Loucy (cell line): ENCODE measurements at regions not wholly inside any gene's neighbourhood (a gene's known extent, or its start where the extent isn't known, plus 50 kb on each side); places are given as distances from the start of the nearest gene placed in this dataset.

ENCODE experiments used
- EZH2phosphoT487 ChIP-seq: fragments of 200-600 bp; IDR thresholded peaks from 2 replicates; pipeline ENCODE4 v1.6.1; 2018; ENCODE audit warnings: antibody characterized with exemption, mild to moderate bottlenecking, moderate library complexity, borderline replicate concordance
- TF ChIP-seq, protein P1 (sequence below): fragments of 200-600 bp; sonication (generic); conservative IDR thresholded peaks from 2 replicates; pipeline ENCODE4 v1.5.1; 2014; ENCODE audit warnings: mild to moderate bottlenecking, antibody characterized with exemption, low read length

- TF ChIP-seq, protein P1, sequence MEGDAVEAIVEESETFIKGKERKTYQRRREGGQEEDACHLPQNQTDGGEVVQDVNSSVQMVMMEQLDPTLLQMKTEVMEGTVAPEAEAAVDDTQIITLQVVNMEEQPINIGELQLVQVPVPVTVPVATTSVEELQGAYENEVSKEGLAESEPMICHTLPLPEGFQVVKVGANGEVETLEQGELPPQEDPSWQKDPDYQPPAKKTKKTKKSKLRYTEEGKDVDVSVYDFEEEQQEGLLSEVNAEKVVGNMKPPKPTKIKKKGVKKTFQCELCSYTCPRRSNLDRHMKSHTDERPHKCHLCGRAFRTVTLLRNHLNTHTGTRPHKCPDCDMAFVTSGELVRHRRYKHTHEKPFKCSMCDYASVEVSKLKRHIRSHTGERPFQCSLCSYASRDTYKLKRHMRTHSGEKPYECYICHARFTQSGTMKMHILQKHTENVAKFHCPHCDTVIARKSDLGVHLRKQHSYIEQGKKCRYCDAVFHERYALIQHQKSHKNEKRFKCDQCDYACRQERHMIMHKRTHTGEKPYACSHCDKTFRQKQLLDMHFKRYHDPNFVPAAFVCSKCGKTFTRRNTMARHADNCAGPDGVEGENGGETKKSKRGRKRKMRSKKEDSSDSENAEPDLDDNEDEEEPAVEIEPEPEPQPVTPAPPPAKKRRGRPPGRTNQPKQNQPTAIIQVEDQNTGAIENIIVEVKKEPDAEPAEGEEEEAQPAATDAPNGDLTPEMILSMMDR = no peak
- TF ChIP-seq EZH2phosphoT487 = no peak
These were observed 254.0 kb upstream of the PPP2R2D start for GRCh38 chr10:131646551-131647525.
